HCT116 (cell line): ENCODE measurements at regions not wholly inside any gene's neighbourhood (a gene's known extent, or its start where the extent isn't known, plus 50 kb on each side); places are given as distances from the start of the nearest gene placed in this dataset.

ENCODE experiments used
- ATAC-seq: fragments of 200-7000 bp; cut with Tn5 transposase; 2 replicates; pipeline ENCODE4 v1.9.1; 2020; ENCODE audit warnings: mild to moderate bottlenecking, moderate library complexity
- BruUV-seq: library from RNA; stranded (reverse); fragments of 400-500 nt; replicated peaks from 2 replicates; lab custom pipeline; 2021; lab: Mats Ljungman, UMichigan
- CTCF ChIA-PET: fragments of 300-600 bp; sonication (Branson Sonifier 250); formaldehyde crosslinking; loops from one replicate; lab custom pipeline; 2021; ENCODE audit warnings: antibody characterized with exemption; lab: Charles Lee
- POLR2A ChIA-PET: fragments of 300-600, 350-600 bp; sonication (Branson Sonifier 250); formaldehyde crosslinking; loops from one replicate; lab custom pipeline; 2021; ENCODE audit warnings: antibody characterized with exemption; lab: Charles Lee
- RAD21 ChIA-PET, 2 experiments: fragments of 300-600 bp; sonication (Branson Sonifier 250); formaldehyde crosslinking; loops; one replicate each; lab custom pipeline; 2023; ENCODE audit warnings: low total read pairs in 2 of 2; ENCODE audit not compliant: uncharacterized antibody in 2 of 2, unreplicated experiment in 2 of 2, low non-redundant PET in 1 of 2; lab: Charles Lee
- DNase-seq: peaks from one replicate; pipeline ENCODE4 v3.0.0-alpha.2; 2010; ENCODE audit warnings: low read depth, low spot score
- H2AFZ ChIP-seq: fragments of 200-600 bp; shearing (Covaris generic), sonication (generic); 2 replicates; pipeline ENCODE4 v1.6.1; 2017; ENCODE audit warnings: low read depth, mixed run types, mixed read lengths, antibody characterized with exemption, low read length; ENCODE audit not compliant: poor library complexity, severe bottlenecking
- H3K27ac ChIP-seq: 2 replicates; pipeline ENCODE4 v1.5.1; 2012; ENCODE audit warnings: low read depth, low read length
- H3K27me3 ChIP-seq: fragments of 200-600 bp; sonication (generic); 2 replicates; pipeline ENCODE4 v1.6.1; 2016; ENCODE audit warnings: mixed run types, low read length, mixed read lengths; ENCODE audit not compliant: insufficient read depth
- H3K36me3 ChIP-seq, 2 experiments: fragments of 200-500 bp in 1 of 2; fragments of 200-600 bp in 1 of 2; sonication (Bioruptor generic) in 1 of 2; sonication (generic) in 1 of 2; 2 replicates each; pipeline versions ENCODE4 v1.5.1 to v1.6.1; 2014 to 2016; ENCODE audit warnings: low read length in 2 of 2, inconsistent platforms in 1 of 2, mixed read lengths in 1 of 2, mixed run types in 1 of 2; ENCODE audit not compliant: insufficient read depth in 2 of 2, control insufficient read depth in 1 of 2
- H3K4me1 ChIP-seq, 2 experiments: fragments of 200-600 bp in 1 of 2; sonication (generic) in 1 of 2; 2 replicates each; pipeline versions ENCODE4 v1.5.1 to v1.6.1; 2012 to 2017; ENCODE audit warnings: low read length in 2 of 2, inconsistent platforms in 1 of 2, mild to moderate bottlenecking in 1 of 2, mixed read lengths in 1 of 2, mixed run types in 1 of 2, moderate library complexity in 1 of 2; ENCODE audit not compliant: insufficient read depth in 2 of 2, control insufficient read depth in 1 of 2
- H3K4me2 ChIP-seq: fragments of 200-600 bp; sonication (generic); 2 replicates; pipeline ENCODE4 v1.6.1; 2017; ENCODE audit warnings: mixed run types, low read length, mixed read lengths
- H3K4me3 ChIP-seq, 2 experiments: fragments of 200-600 bp in 1 of 2; sonication (generic) in 1 of 2; replicated peaks in 1 of 2; 2 replicates each; pipeline ENCODE4 v1.5.1; 2011 to 2016; ENCODE audit warnings: low read length in 2 of 2, control low read depth in 1 of 2, low read depth in 1 of 2, mild to moderate bottlenecking in 1 of 2, mixed read lengths in 1 of 2, mixed run types in 1 of 2
- H3K79me2 ChIP-seq: fragments of 200-600 bp; sonication (generic); 2 replicates; pipeline ENCODE4 v1.6.1; 2017; ENCODE audit warnings: mild to moderate bottlenecking, mixed run types, low read length, moderate library complexity, mixed read lengths; ENCODE audit not compliant: insufficient read depth
- H3K9ac ChIP-seq: fragments of 200-600 bp; sonication (generic); 2 replicates; pipeline ENCODE4 v1.6.1; 2016; ENCODE audit warnings: low read length, mixed read lengths
- H3K9me2 ChIP-seq: fragments of 200-600 bp; sonication (generic), shearing (Covaris generic); 2 replicates; pipeline ENCODE4 v1.6.1; 2017; ENCODE audit warnings: mixed run types, mild to moderate bottlenecking, moderate library complexity; ENCODE audit not compliant: insufficient read depth
- H3K9me3 ChIP-seq, 2 experiments: fragments of 200-500 bp in 1 of 2; fragments of 200-600 bp in 1 of 2; sonication (Bioruptor generic) in 1 of 2; sonication (generic) in 1 of 2; 2 replicates each; pipeline ENCODE4 v1.6.1; 2014 to 2017; ENCODE audit warnings: low read length in 2 of 2, mixed read lengths in 2 of 2, inconsistent platforms in 1 of 2, low read depth in 1 of 2, mild to moderate bottlenecking in 1 of 2, mixed run types in 1 of 2, moderate library complexity in 1 of 2; ENCODE audit not compliant: control insufficient read depth in 1 of 2, insufficient read depth in 1 of 2
- H4K20me1 ChIP-seq: fragments of 200-600 bp; sonication (generic), shearing (Covaris generic); 2 replicates; pipeline ENCODE4 v1.6.1; 2017; ENCODE audit warnings: mixed run types, mild to moderate bottlenecking, moderate library complexity; ENCODE audit not compliant: insufficient read depth
- CBX3 ChIP-seq: IDR thresholded peaks from 2 replicates; pipeline ENCODE4 v1.6.1; 2012; ENCODE audit warnings: low read depth
- JUND ChIP-seq: IDR thresholded peaks from 2 replicates; pipeline ENCODE4 v1.6.1; 2012
- MAX ChIP-seq: IDR thresholded peaks from 2 replicates; pipeline ENCODE4 v1.6.1; 2012
- POLR2AphosphoS5 ChIP-seq: IDR thresholded peaks from 2 replicates; pipeline ENCODE4 v1.6.1; 2011; ENCODE audit warnings: mild to moderate bottlenecking, low read depth, low read length, moderate library complexity
- REST ChIP-seq: IDR thresholded peaks from 2 replicates; pipeline ENCODE4 v1.6.1; 2012; ENCODE audit warnings: low read depth
- SP1 ChIP-seq: IDR thresholded peaks from 2 replicates; pipeline ENCODE4 v1.6.1; 2012; ENCODE audit warnings: low read depth
- SRF ChIP-seq: IDR thresholded peaks from 2 replicates; pipeline ENCODE4 v1.6.1; 2012; ENCODE audit warnings: low read depth
- ZFX ChIP-seq: fragments of 450-650 bp; IDR thresholded peaks from 2 replicates; pipeline ENCODE4 v1.6.1; 2017
- intact Hi-C: fragments of 100-400 bp; cut with micrococcal nuclease; formaldehyde crosslinking; loops from 2 replicates; pipeline ENCODE4 v1.10.0; 2022

GRCh38 chr7:41544241-41544640 is 158.6 kb downstream of the INHBA start:
- ChIA-PET POLR2A (no interaction called here), RAD21 (no interaction called here)

More at GRCh38 chr7:41544241-41544640, 158.6 kb downstream of the INHBA start:
- Histone ChIP-seq H3K4me1 (no peaks in the 10 kb centered on the region), H3K27me3 (no peaks in the 10 kb centered on the region), H3K27ac (no peak overlapping the region), H3K36me3 (no peaks in the 10 kb centered on the region), H3K4me2 (no peak overlapping the region), H3K9ac (no peak overlapping the region), H4K20me1 (no peaks in the 10 kb centered on the region), H2AFZ (no peak overlapping the region), H3K79me2 (no peaks in the 10 kb centered on the region), H3K9me3 (no peaks in the 10 kb centered on the region), H3K4me3 (no peak overlapping the region), H3K9me2 (no peaks in the 10 kb centered on the region)
- DNase-seq (no peak), ATAC-seq (no peak)
- TF ChIP-seq MAX: no peak
- no peak for TF ChIP-seq ZFX
- TF ChIP-seq JUND: no peak
- no peak for TF ChIP-seq SRF
- TF ChIP-seq REST: no peak
- no peak for TF ChIP-seq POLR2AphosphoS5
- no peak for TF ChIP-seq CBX3
- no peak for TF ChIP-seq SP1
- intact Hi-C loops: no loop called here
- CTCF ChIA-PET: no interaction called here
- BruUV-seq: no TSS peak
